HepG2 (cell line): ENCODE measurements at regions not wholly inside any gene's neighbourhood (a gene's known extent, or its start where the extent isn't known, plus 50 kb on each side); places are given as distances from the start of the nearest gene placed in this dataset.

Experiments used
- ATAC-seq: fragments of 200-7000 bp; cut with Tn5 transposase; 3 replicates; pipeline ENCODE4 v1.9.1; 2020; ENCODE audit warnings: mild to moderate bottlenecking, moderate library complexity
- BruUV-seq: library from RNA; stranded (reverse); fragments of 400-500 nt; replicated peaks from 2 replicates; lab custom pipeline; 2021; lab: Mats Ljungman, UMichigan
- CTCF ChIA-PET: fragments of 300-600 bp; formaldehyde crosslinking; extraction: SDS; loops from one replicate; lab custom pipeline; 2021; ENCODE audit warnings: low total read pairs, inconsistent platforms, low intra/inter-chr PET ratio; lab: Yijun Ruan, JAX
- POLR2A ChIA-PET: fragments of 350-600 bp; sonication (Branson Sonifier 250); formaldehyde crosslinking; loops from one replicate; lab custom pipeline; 2020; ENCODE audit warnings: antibody characterized with exemption, inconsistent platforms; lab: Yijun Ruan, JAX
- DNase-seq: peaks from one replicate; pipeline ENCODE4 v3.0.0-alpha.2; 2015; ENCODE audit warnings: low spot score
- FAIRE-seq: peaks from 3 replicates; lab custom pipeline; 2011; peaks lifted over from hg19 to GRCh38; lab: Jason Lieb, UNC
- H2AFZ ChIP-seq: one replicate; pipeline ENCODE4 v1.6.1; 2011; ENCODE audit warnings: low read length, inconsistent platforms
- H3K27ac ChIP-seq: fragments of 300-600 bp; 3 replicates; pipeline ENCODE4 v1.8.0; 2011; ENCODE audit warnings: mixed run types, mild to moderate bottlenecking, mixed read lengths, low read length, inconsistent platforms; ENCODE audit not compliant: insufficient read depth; ENCODE audit errors: extremely low read length
- H3K27me3 ChIP-seq, 2 experiments: fragments of 200-600 bp in 1 of 2; 2 replicates in 1 of 2; 3 replicates in 1 of 2; pipeline versions ENCODE4 v1.6.0 to v1.8.0; 2011; ENCODE audit warnings: low read length in 2 of 2, mild to moderate bottlenecking in 2 of 2, moderate library complexity in 2 of 2, inconsistent platforms in 1 of 2; ENCODE audit not compliant: insufficient read depth in 2 of 2, control insufficient read depth in 1 of 2
- H3K36me3 ChIP-seq, 2 experiments: fragments of 200-600 bp in 1 of 2; replicated peaks in 1 of 2; 2 replicates in 1 of 2; 3 replicates in 1 of 2; pipeline versions ENCODE4 v1.5.1 to v1.8.0; 2011; ENCODE audit warnings: low read length in 2 of 2, inconsistent platforms in 1 of 2; ENCODE audit not compliant: insufficient read depth in 2 of 2, control insufficient read depth in 1 of 2
- H3K4me1 ChIP-seq: 2 replicates; pipeline ENCODE4 v1.5.1; 2012; ENCODE audit warnings: low read length, inconsistent platforms; ENCODE audit not compliant: insufficient read depth
- H3K4me2 ChIP-seq: 2 replicates; pipeline ENCODE4 v1.6.0; 2011; ENCODE audit warnings: low read depth, low read length, inconsistent platforms
- H3K4me3 ChIP-seq, 3 experiments: fragments of 200-600 bp in 1 of 3; sonication (generic), shearing (Covaris generic) in 1 of 3; replicated peaks in 1 of 3; 2 replicates each; pipeline ENCODE4 v1.5.1; 2011 to 2016; ENCODE audit warnings: low read length in 3 of 3, inconsistent platforms in 2 of 3, low read depth in 2 of 3, mild to moderate bottlenecking in 2 of 3, control low read depth in 1 of 3, mixed read lengths in 1 of 3; ENCODE audit not compliant: insufficient read depth in 1 of 3
- H3K79me2 ChIP-seq: one replicate; pipeline ENCODE4 v1.6.1; 2011; ENCODE audit warnings: low read length, inconsistent platforms; ENCODE audit not compliant: insufficient read depth
- H3K9ac ChIP-seq: 2 replicates; pipeline ENCODE4 v1.6.0; 2011; ENCODE audit warnings: mild to moderate bottlenecking, low read depth, low read length, inconsistent platforms; ENCODE audit not compliant: insufficient read depth
- H3K9me3 ChIP-seq: 2 replicates; pipeline ENCODE4 v1.5.1; 2012; ENCODE audit warnings: mild to moderate bottlenecking, low read length
- H4K20me1 ChIP-seq: 2 replicates; pipeline ENCODE4 v1.6.0; 2011; ENCODE audit warnings: inconsistent platforms, mild to moderate bottlenecking, low read length, moderate library complexity; ENCODE audit not compliant: insufficient read depth
- AGO1 ChIP-seq: fragments of 200-400 bp; formaldehyde crosslinking; IDR thresholded peaks from 2 replicates; pipeline ENCODE4 v1.6.1; 2017; ENCODE audit warnings: mild to moderate bottlenecking, low read depth, low read length, moderate library complexity; ENCODE audit not compliant: poor library complexity, severe bottlenecking
- HNRNPLL ChIP-seq: fragments of 200-400 bp; formaldehyde crosslinking; IDR thresholded peaks from 2 replicates; pipeline ENCODE4 v1.6.1; 2017; ENCODE audit warnings: mild to moderate bottlenecking, low read depth, low read length; ENCODE audit not compliant: poor library complexity, severe bottlenecking
- PREB ChIP-seq: sonication (generic); formaldehyde crosslinking; IDR thresholded peaks from 2 replicates; pipeline ENCODE4 v1.4.0; 2020; ENCODE audit warnings: missing genetic modification reagents
- UBTF ChIP-seq: sonication (generic); formaldehyde crosslinking; IDR thresholded peaks from 2 replicates; pipeline ENCODE4 v1.4.0; 2020; ENCODE audit warnings: mild to moderate bottlenecking, missing genetic modification reagents
- ZBTB1 ChIP-seq: sonication (generic); formaldehyde crosslinking; IDR thresholded peaks from 2 replicates; pipeline ENCODE4 v1.4.0; 2020; ENCODE audit warnings: missing genetic modification reagents, borderline replicate concordance
- ZNF251 ChIP-seq: sonication (generic); formaldehyde crosslinking; IDR thresholded peaks from 2 replicates; pipeline ENCODE4 v1.9.0; 2021; ENCODE audit warnings: mild to moderate bottlenecking, missing genetic modification reagents
- ZNF891 ChIP-seq: sonication (generic); formaldehyde crosslinking; IDR thresholded peaks from 2 replicates; pipeline ENCODE4 v1.5.0; 2020; ENCODE audit warnings: mild to moderate bottlenecking, missing genetic modification reagents
- WGBS: methylation state at CpG from one replicate; pipeline ENCODE4 v1.1.6; 2017; ENCODE audit warnings: low lambda C conversion rate; 5-methylcytosine and 5-hydroxymethylcytosine counted together
- in situ Hi-C: cut with HindIII; loops from 2 replicates; pipeline ENCODE4 v1.10.0; 2017; ENCODE audit warnings: low pct_unique_long_range_greater_than_20kb; ENCODE audit not compliant: extremely low pct_ligation_motif_present
- intact Hi-C: fragments of 100-400 bp; cut with micrococcal nuclease; formaldehyde crosslinking; loops from one replicate; pipeline ENCODE4 v1.10.0; 2022; ENCODE audit not compliant: unreplicated experiment
- TF ChIP-seq, protein P1 (sequence below): sonication (generic); formaldehyde crosslinking; IDR thresholded peaks from 2 replicates; pipeline ENCODE4 v1.5.0; 2020; ENCODE audit warnings: missing genetic modification reagents, mild to moderate bottlenecking, borderline replicate concordance

DNA sequence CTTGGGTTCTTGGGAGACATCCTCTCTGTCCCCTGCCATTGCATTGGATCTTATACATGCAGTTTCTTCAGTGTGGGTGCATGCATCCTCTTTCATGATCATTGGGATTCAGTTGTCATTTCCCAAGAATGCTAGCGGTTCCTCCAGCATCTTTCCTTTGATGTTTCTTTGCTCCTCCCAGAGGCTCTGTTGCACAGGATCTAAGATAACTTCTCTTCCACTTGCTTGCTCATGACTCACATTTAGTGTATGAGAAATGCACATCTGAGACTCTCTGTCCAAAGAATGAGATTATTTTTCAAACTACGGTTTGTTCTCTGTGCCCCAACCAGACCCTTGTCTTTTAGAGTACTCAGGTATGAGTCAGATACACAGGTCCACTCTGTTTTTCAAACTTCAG, 197.1 kb downstream of the NDFIP2 start:
- ATAC-seq (no peak), DNase-seq (peak; percentile 24), FAIRE-seq (no peak)
- H3K9me3 ChIP-seq = no peaks in the 10 kb centered on the region
- 0% methylated on average over 2 of the region's 2 CpGs for WGBS
- H2AFZ ChIP-seq = no peak overlapping the region
- no peaks in the 10 kb centered on the region for H3K27me3 ChIP-seq
- ChIA-PET CTCF (no interaction called here), POLR2A (no interaction called here)
- intact Hi-C loops = loop anchor here (5.0 kb wide), 1 partner anchor 664 kb away; the partner anchor contains the start of gene SPRY2
- no peak overlapping the region for H3K27ac ChIP-seq
- H4K20me1 ChIP-seq = no peaks in the 10 kb centered on the region
- in situ Hi-C loops = loop anchor here (5.0 kb wide), 1 partner anchor 684 kb away; no protein-coding TSS in a partner anchor
- H3K36me3 ChIP-seq = no peaks in the 10 kb centered on the region
- H3K4me3 ChIP-seq = no peak overlapping the region
- no TSS peak for BruUV-seq
- H3K79me2 ChIP-seq = no peaks in the 10 kb centered on the region
- TF ChIP-seq AGO1 (no peak), UBTF (CRISPR knock-in tag) (no peak), ZBTB1 (no peak), ZNF251 (CRISPR knock-in tag) (no peak), ZNF891 (CRISPR knock-in tag) (no peak), PREB (CRISPR knock-in tag) (no peak), HNRNPLL (no peak)
- TF ChIP-seq, protein P1, sequence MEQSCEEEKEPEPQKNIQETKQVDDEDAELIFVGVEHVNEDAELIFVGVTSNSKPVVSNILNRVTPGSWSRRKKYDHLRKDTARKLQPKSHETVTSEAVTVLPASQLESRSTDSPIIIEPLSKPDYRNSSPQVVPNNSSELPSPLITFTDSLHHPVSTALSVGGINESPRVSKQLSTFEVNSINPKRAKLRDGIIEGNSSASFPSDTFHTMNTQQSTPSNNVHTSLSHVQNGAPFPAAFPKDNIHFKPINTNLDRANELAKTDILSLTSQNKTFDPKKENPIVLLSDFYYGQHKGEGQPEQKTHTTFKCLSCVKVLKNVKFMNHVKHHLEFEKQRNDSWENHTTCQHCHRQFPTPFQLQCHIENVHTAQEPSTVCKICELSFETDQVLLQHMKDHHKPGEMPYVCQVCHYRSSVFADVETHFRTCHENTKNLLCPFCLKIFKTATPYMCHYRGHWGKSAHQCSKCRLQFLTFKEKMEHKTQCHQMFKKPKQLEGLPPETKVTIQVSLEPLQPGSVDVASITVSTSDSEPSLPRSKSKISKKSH = no peak
- H3K4me1 ChIP-seq = no peaks in the 10 kb centered on the region
- no peak overlapping the region for H3K9ac ChIP-seq
- H3K4me2 ChIP-seq = no peak overlapping the region
